Brain microvascular endothelial cell (primary cell): ENCODE measurements at regions not wholly inside any gene's neighbourhood (a gene's known extent, or its start where the extent isn't known, plus 50 kb on each side); places are given as distances from the start of the nearest gene placed in this dataset.

Experiments used
- DNase-seq: peaks from one replicate; pipeline ENCODE4 v3.0.0-alpha.2; 2020
- H3K27ac ChIP-seq: fragments of 250-450 bp; sonication (Bioruptor Pico); 2 replicates; pipeline ENCODE4 v1.5.1; 2020; ENCODE audit warnings: mild to moderate bottlenecking, moderate library complexity
- H3K27me3 ChIP-seq: fragments of 250-450 bp; sonication (Bioruptor Pico); replicated peaks from 2 replicates; pipeline ENCODE4 v1.5.1; 2020; ENCODE audit warnings: mild to moderate bottlenecking
- H3K36me3 ChIP-seq: fragments of 250-450 bp; sonication (Bioruptor Pico); replicated peaks from 2 replicates; pipeline ENCODE4 v1.5.1; 2020; ENCODE audit warnings: mild to moderate bottlenecking
- H3K4me3 ChIP-seq: 2 replicates; pipeline ENCODE4 v1.5.1; 2011; ENCODE audit warnings: low read depth, mild to moderate bottlenecking, control low read depth, low read length, moderate library complexity
- CTCF ChIP-seq: IDR thresholded peaks from 2 replicates; pipeline ENCODE4 v1.5.1; 2011; ENCODE audit warnings: low read depth, mild to moderate bottlenecking, moderate library complexity, low read length, control low read depth, inconsistent platforms; ENCODE audit errors: missing control alignments
- in situ Hi-C: cut with HindIII; loops from 2 replicates; pipeline ENCODE4 v1.10.0; 2017; ENCODE audit warnings: low sequenced_read_pairs, low pct_ligation_motif_present

- in situ Hi-C loops = no loop called here
- Histone ChIP-seq H3K27ac (no peak overlapping the region), H3K4me3 (no peak overlapping the region), H3K27me3 (no peaks in the 10 kb centered on the region), H3K36me3 (no peaks in the 10 kb centered on the region)
- no peak for TF ChIP-seq CTCF
- no peak for DNase-seq
These were observed 50.7 kb upstream of the SERP2 start for GRCh38 chr13:44322928-44323327.

GRCh38 chr13:44323754-44324153 is 49.9 kb upstream of the SERP2 start:
- in situ Hi-C loops = no loop called here
- TF ChIP-seq CTCF = no peak

More at GRCh38 chr13:44323754-44324153, 49.9 kb upstream of the SERP2 start:
- H3K4me3 ChIP-seq = no peak overlapping the region
- H3K27me3 ChIP-seq = no peaks in the 10 kb centered on the region
- no peak overlapping the region for H3K27ac ChIP-seq
- DNase-seq = no peak
- no peaks in the 10 kb centered on the region for H3K36me3 ChIP-seq
